HG03108 (cell line): ENCODE measurements at regions not wholly inside any gene's neighbourhood (a gene's known extent, or its start where the extent isn't known, plus 50 kb on each side); places are given as distances from the start of the nearest gene placed in this dataset.
"Not testable (repeated sequence)": the region's sequence is repeated elsewhere in the genome, so short reads cannot be mapped to it uniquely, and the experiment has no call there.

ENCODE experiments used
- ATAC-seq: cut with Tn5 transposase; IDR thresholded peaks from one replicate; pipeline ENCODE4 v1.9.1; 2021; ENCODE audit warnings: moderate library complexity; ENCODE audit not compliant: unreplicated experiment

- no peak for ATAC-seq
Observed at GRCh38 chr5:18999478-18999877, 988.5 kb downstream of the CDH18 start.

GRCh38 chr5:19001054-19001453 is 986.9 kb downstream of the CDH18 start:
- no peak for ATAC-seq

- no peak for ATAC-seq
Observed at GRCh38 chr5:19001539-19001938, 986.5 kb downstream of the CDH18 start.

- no peak for ATAC-seq
Observed at GRCh38 chr5:19002111-19002510, 985.9 kb downstream of the CDH18 start.

GRCh38 chr5:19018822-19019221 is 969.2 kb downstream of the CDH18 start:
- ATAC-seq: no peak

GRCh38 chr5:19031491-19031890 is 956.5 kb downstream of the CDH18 start:
- no peak for ATAC-seq

- no peak for ATAC-seq
Observed at GRCh38 chr5:19035816-19036215, 952.2 kb downstream of the CDH18 start.

- no peak for ATAC-seq
Observed at GRCh38 chr5:19042106-19042505, 945.9 kb downstream of the CDH18 start.

GRCh38 chr5:19044311-19044710 is 943.7 kb downstream of the CDH18 start:
- no peak for ATAC-seq

- no peak for ATAC-seq
Observed at GRCh38 chr5:19044931-19045695, 942.9 kb downstream of the CDH18 start.

GRCh38 chr5:19047277-19047676 is 940.7 kb downstream of the CDH18 start:
- ATAC-seq: no peak

- no peak for ATAC-seq
Observed at GRCh38 chr5:19048726-19049125, 939.3 kb downstream of the CDH18 start.

GRCh38 chr5:19058216-19058615 is 929.8 kb downstream of the CDH18 start:
- no peak for ATAC-seq

- ATAC-seq: no peak
Observed at GRCh38 chr5:19064094-19064493, 923.9 kb downstream of the CDH18 start.

GRCh38 chr5:19067741-19068140 is 920.3 kb downstream of the CDH18 start:
- no peak for ATAC-seq

- no peak for ATAC-seq
Observed at GRCh38 chr5:19098434-19098833, 889.6 kb downstream of the CDH18 start.

GRCh38 chr5:19099195-19099594 is 888.8 kb downstream of the CDH18 start:
- no peak for ATAC-seq

GRCh38 chr5:19104948-19105347 is 883.1 kb downstream of the CDH18 start:
- ATAC-seq: no peak

- ATAC-seq: no peak
Observed at GRCh38 chr5:19122923-19123322, 865.1 kb downstream of the CDH18 start.

GRCh38 chr5:19125956-19126713 is 861.9 kb downstream of the CDH18 start:
- ATAC-seq: no peak

GRCh38 chr5:19140276-19140675 is 847.7 kb downstream of the CDH18 start:
- no peak for ATAC-seq

GRCh38 chr5:19141937-19142524 is 846.0 kb downstream of the CDH18 start:
- ATAC-seq: not testable (repeated sequence)
